GM23338 (cell line): ENCODE measurements at regions not wholly inside any gene's neighbourhood (a gene's known extent, or its start where the extent isn't known, plus 50 kb on each side); places are given as distances from the start of the nearest gene placed in this dataset.

Experiments used
- ATAC-seq: fragments of 200-7000 bp; cut with Tn5 transposase; 3 replicates; pipeline ENCODE4 v1.9.1; 2020
- DNase-seq: peaks from one replicate; pipeline ENCODE4 v3.0.0-alpha.2; 2015; ENCODE audit warnings: low spot score
- H2AFZ ChIP-seq: fragments of 200-600 bp; sonication (generic); 2 replicates; pipeline ENCODE4 v1.8.0; 2016; ENCODE audit warnings: antibody characterized with exemption, mild to moderate bottlenecking, moderate library complexity
- H3F3A ChIP-seq: fragments of 200-600 bp; sonication (generic); replicated peaks from 2 replicates; pipeline ENCODE4 v1.8.0; 2017; ENCODE audit warnings: antibody characterized with exemption, mixed run types, low read depth
- H3K27ac ChIP-seq: fragments of 200-600 bp; sonication (generic); 2 replicates; pipeline ENCODE4 v1.6.1; 2016; ENCODE audit warnings: low read depth
- H3K27me3 ChIP-seq: fragments of 200-600 bp; sonication (generic); 2 replicates; pipeline ENCODE4 v1.8.0; 2016; ENCODE audit warnings: mild to moderate bottlenecking, mixed run types, moderate library complexity; ENCODE audit not compliant: insufficient read depth
- H3K36me3 ChIP-seq: fragments of 200-600 bp; sonication (generic); 2 replicates; pipeline ENCODE4 v1.8.0; 2016; ENCODE audit warnings: mild to moderate bottlenecking; ENCODE audit not compliant: insufficient read depth
- H3K4me1 ChIP-seq: fragments of 200-600 bp; sonication (generic); 2 replicates; pipeline ENCODE4 v1.8.0; 2016; ENCODE audit warnings: mild to moderate bottlenecking, moderate library complexity; ENCODE audit not compliant: insufficient read depth
- H3K4me2 ChIP-seq: fragments of 200-600 bp; sonication (generic); 2 replicates; pipeline ENCODE4 v1.7.1; 2017; ENCODE audit warnings: mixed run types
- H3K4me3 ChIP-seq: fragments of 200-600 bp; sonication (generic); 2 replicates; pipeline ENCODE4 v1.6.1; 2016; ENCODE audit warnings: mixed run types
- H3K79me2 ChIP-seq: fragments of 200-600 bp; sonication (generic); replicated peaks from 2 replicates; pipeline ENCODE4 v1.8.0; 2017; ENCODE audit warnings: mild to moderate bottlenecking; ENCODE audit not compliant: insufficient read depth
- H3K9me2 ChIP-seq: fragments of 200-600 bp; sonication (generic); 2 replicates; pipeline ENCODE4 v1.8.0; 2017; ENCODE audit not compliant: insufficient read depth
- H4K20me1 ChIP-seq: fragments of 200-600 bp; sonication (generic); replicated peaks from 2 replicates; pipeline ENCODE4 v1.8.0; 2017; ENCODE audit warnings: mild to moderate bottlenecking; ENCODE audit not compliant: insufficient read depth
- H3K27ac Mint-ChIP-seq: 2 replicates; pipeline ENCODE4 v1.8.0; 2020; ENCODE audit warnings: inconsistent platforms, mild to moderate bottlenecking, moderate library complexity, mixed read lengths
- H3K27me3 Mint-ChIP-seq: 3 replicates; pipeline ENCODE4 v1.8.0; 2022; ENCODE audit warnings: low read depth, mild to moderate bottlenecking, moderate library complexity, mixed read lengths, inconsistent platforms; ENCODE audit not compliant: insufficient read depth, poor library complexity
- H3K36me3 Mint-ChIP-seq: 3 replicates; pipeline ENCODE4 v1.8.0; 2021; ENCODE audit warnings: low read depth, mild to moderate bottlenecking, inconsistent platforms, moderate library complexity, mixed read lengths
- H3K4me1 Mint-ChIP-seq: 3 replicates; pipeline ENCODE4 v1.8.0; 2020; ENCODE audit warnings: mild to moderate bottlenecking, inconsistent platforms, mixed read lengths
- H3K4me3 Mint-ChIP-seq: 3 replicates; pipeline ENCODE4 v1.8.0; 2021; ENCODE audit warnings: moderate library complexity, mild to moderate bottlenecking, inconsistent platforms, mixed read lengths
- H3K9me3 Mint-ChIP-seq: 3 replicates; pipeline ENCODE4 v1.8.0; 2020; ENCODE audit warnings: moderate library complexity, mild to moderate bottlenecking, inconsistent platforms, mixed read lengths
- CREB1 ChIP-seq: fragments of 250-450 bp; sonication (Bioruptor Pico); IDR thresholded peaks from 2 replicates; pipeline ENCODE4 v1.5.0; 2020; ENCODE audit warnings: low read depth, mild to moderate bottlenecking, moderate library complexity
- EZH2 ChIP-seq: fragments of 200-600 bp; sonication (generic); IDR thresholded peaks from one replicate; pipeline ENCODE4 v1.8.0; 2017; ENCODE audit warnings: antibody characterized with exemption, mild to moderate bottlenecking, low read depth; ENCODE audit not compliant: unreplicated experiment
- EZH2phosphoT487 ChIP-seq: fragments of 200-600 bp; sonication (generic); IDR thresholded peaks from one replicate; pipeline ENCODE4 v1.8.1; 2018; ENCODE audit warnings: antibody characterized with exemption; ENCODE audit not compliant: unreplicated experiment
- JUNB ChIP-seq: IDR thresholded peaks from one replicate; pipeline ENCODE4 v1.6.1; 2016; ENCODE audit warnings: antibody characterized with exemption; ENCODE audit not compliant: unreplicated experiment
- NANOG ChIP-seq: IDR thresholded peaks from 2 replicates; pipeline ENCODE4 v1.6.1; 2016; ENCODE audit warnings: antibody characterized with exemption, borderline replicate concordance
- POLR2AphosphoS5 ChIP-seq: IDR thresholded peaks from 2 replicates; pipeline ENCODE4 v1.6.1; 2016; ENCODE audit warnings: antibody characterized with exemption, low read depth
- STAT1 ChIP-seq: IDR thresholded peaks from one replicate; pipeline ENCODE4 v1.6.1; 2016; ENCODE audit warnings: antibody characterized with exemption; ENCODE audit not compliant: unreplicated experiment
- ZNF114 ChIP-seq: fragments of 250-450 bp; sonication (Bioruptor Pico); IDR thresholded peaks from 2 replicates; pipeline ENCODE4 v1.5.0; 2020; ENCODE audit warnings: mild to moderate bottlenecking, moderate library complexity
- ZNF331 ChIP-seq: fragments of 250-450 bp; sonication (Bioruptor Pico); IDR thresholded peaks from 2 replicates; pipeline ENCODE4 v1.5.0; 2020; ENCODE audit warnings: low read depth, mild to moderate bottlenecking, moderate library complexity
- TF ChIP-seq, protein P1 (sequence below): IDR thresholded peaks from one replicate; pipeline ENCODE4 v1.6.1; 2018; ENCODE audit warnings: antibody characterized with exemption; ENCODE audit not compliant: unreplicated experiment
- TF ChIP-seq, protein P2 (sequence below), 2 experiments: fragments of 200-600 bp in 1 of 2; sonication (generic) in 1 of 2; conservative IDR thresholded peaks; 2 replicates each; pipeline versions ENCODE4 v1.5.1 to v1.6.1; 2016 to 2017; ENCODE audit warnings: antibody characterized with exemption in 2 of 2, low read depth in 2 of 2, mild to moderate bottlenecking in 2 of 2, moderate library complexity in 1 of 2

DNA sequence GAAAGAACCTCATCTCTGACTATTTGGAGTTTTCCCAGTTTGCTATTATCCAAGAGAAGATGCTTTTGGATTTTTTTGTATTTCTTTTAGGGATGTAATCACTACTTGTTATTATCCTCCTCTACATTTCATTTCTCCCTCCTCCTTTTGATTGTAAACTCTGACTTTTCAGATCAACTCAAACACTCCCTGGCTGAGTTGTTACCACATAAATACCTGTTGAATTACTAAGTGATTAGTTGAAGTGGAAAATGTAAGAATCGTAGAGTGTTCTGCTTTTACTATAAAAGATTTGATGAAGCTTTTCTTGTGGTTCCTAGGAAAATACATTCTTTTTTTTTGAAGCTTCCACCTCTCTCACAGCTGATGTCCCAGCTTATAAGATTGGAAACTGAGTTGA, 164.1 kb upstream of the C1GALT1 start:
- H3K4me3 ChIP-seq = no peak overlapping the region
- no peaks in the 10 kb centered on the region for H4K20me1 ChIP-seq

DNA sequence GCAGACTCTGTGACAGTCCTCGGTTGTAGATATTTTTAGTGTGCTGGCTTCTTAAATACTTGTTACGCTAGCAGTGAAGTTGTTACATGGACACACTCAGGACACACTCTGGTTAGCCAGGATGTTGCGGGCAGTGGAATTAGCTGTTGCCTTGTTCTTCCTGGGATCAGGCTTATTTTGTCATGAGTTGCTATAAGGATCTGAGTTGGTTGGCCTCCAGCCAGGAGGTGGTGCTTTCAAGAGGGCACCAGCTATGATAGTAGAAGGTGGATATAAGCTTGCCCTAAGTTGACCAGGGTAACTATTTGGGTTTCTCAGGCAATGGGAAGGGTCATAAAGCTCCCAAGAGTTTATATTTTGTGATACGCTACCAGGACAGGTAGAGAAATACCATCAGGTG, 150.1 kb upstream of the C1GALT1 start:
- H3K9me2 ChIP-seq = peaks cover 4% of the 10 kb centered on the region; the same call in 1 of the 2 replicates

More for the DNA sequence above, 164.1 kb upstream of the C1GALT1 start:
- Histone ChIP-seq H3K36me3 (no peaks in the 10 kb centered on the region), H2AFZ (no peak overlapping the region), H3K79me2 (no peaks in the 10 kb centered on the region), H3F3A (no peaks in the 10 kb centered on the region), H3K4me2 (no peak overlapping the region), H3K27me3 (no peaks in the 10 kb centered on the region), H3K27ac (no peak overlapping the region), H3K4me1 (no peaks in the 10 kb centered on the region), H3K9me2 (no peaks in the 10 kb centered on the region; the same call in 1 of the 2 replicates)
- no peak for TF ChIP-seq NANOG
- no peak for TF ChIP-seq JUNB
- TF ChIP-seq CREB1 = no peak
- TF ChIP-seq ZNF331 (CRISPR knock-in tag) = no peak
- TF ChIP-seq, protein P1, sequence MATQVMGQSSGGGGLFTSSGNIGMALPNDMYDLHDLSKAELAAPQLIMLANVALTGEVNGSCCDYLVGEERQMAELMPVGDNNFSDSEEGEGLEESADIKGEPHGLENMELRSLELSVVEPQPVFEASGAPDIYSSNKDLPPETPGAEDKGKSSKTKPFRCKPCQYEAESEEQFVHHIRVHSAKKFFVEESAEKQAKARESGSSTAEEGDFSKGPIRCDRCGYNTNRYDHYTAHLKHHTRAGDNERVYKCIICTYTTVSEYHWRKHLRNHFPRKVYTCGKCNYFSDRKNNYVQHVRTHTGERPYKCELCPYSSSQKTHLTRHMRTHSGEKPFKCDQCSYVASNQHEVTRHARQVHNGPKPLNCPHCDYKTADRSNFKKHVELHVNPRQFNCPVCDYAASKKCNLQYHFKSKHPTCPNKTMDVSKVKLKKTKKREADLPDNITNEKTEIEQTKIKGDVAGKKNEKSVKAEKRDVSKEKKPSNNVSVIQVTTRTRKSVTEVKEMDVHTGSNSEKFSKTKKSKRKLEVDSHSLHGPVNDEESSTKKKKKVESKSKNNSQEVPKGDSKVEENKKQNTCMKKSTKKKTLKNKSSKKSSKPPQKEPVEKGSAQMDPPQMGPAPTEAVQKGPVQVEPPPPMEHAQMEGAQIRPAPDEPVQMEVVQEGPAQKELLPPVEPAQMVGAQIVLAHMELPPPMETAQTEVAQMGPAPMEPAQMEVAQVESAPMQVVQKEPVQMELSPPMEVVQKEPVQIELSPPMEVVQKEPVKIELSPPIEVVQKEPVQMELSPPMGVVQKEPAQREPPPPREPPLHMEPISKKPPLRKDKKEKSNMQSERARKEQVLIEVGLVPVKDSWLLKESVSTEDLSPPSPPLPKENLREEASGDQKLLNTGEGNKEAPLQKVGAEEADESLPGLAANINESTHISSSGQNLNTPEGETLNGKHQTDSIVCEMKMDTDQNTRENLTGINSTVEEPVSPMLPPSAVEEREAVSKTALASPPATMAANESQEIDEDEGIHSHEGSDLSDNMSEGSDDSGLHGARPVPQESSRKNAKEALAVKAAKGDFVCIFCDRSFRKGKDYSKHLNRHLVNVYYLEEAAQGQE = no peak
- TF ChIP-seq EZH2 = no peak
- no peak for TF ChIP-seq STAT1
- TF ChIP-seq EZH2phosphoT487 = no peak
- TF ChIP-seq POLR2AphosphoS5 = no peak
- TF ChIP-seq, protein P2, sequence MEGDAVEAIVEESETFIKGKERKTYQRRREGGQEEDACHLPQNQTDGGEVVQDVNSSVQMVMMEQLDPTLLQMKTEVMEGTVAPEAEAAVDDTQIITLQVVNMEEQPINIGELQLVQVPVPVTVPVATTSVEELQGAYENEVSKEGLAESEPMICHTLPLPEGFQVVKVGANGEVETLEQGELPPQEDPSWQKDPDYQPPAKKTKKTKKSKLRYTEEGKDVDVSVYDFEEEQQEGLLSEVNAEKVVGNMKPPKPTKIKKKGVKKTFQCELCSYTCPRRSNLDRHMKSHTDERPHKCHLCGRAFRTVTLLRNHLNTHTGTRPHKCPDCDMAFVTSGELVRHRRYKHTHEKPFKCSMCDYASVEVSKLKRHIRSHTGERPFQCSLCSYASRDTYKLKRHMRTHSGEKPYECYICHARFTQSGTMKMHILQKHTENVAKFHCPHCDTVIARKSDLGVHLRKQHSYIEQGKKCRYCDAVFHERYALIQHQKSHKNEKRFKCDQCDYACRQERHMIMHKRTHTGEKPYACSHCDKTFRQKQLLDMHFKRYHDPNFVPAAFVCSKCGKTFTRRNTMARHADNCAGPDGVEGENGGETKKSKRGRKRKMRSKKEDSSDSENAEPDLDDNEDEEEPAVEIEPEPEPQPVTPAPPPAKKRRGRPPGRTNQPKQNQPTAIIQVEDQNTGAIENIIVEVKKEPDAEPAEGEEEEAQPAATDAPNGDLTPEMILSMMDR (conservative IDR thresholded peaks at IDR 0.05; ENCODE audit: low read depth in 2 of 2) = no peak
- Mint-ChIP-seq H3K27me3 (no peaks in the 10 kb centered on the region), H3K4me1 (no peaks in the 10 kb centered on the region), H3K36me3 (no peaks in the 10 kb centered on the region), H3K27ac (no peak overlapping the region), H3K9me3 (no peaks in the 10 kb centered on the region; the same call in 2 of the 3 replicates), H3K4me3 (no peak overlapping the region)
- ATAC-seq = no peak
- DNase-seq = no peak

More for the DNA sequence above, 150.1 kb upstream of the C1GALT1 start:
- no peak for DNase-seq
- TF ChIP-seq NANOG (no peak), EZH2phosphoT487 (no peak), JUNB (no peak), EZH2 (no peak), ZNF114 (CRISPR knock-in tag) (no peak)
- H3K36me3 Mint-ChIP-seq = no peaks in the 10 kb centered on the region
- no peak for ATAC-seq
- H3K27ac Mint-ChIP-seq = no peak overlapping the region
- H3K4me1 ChIP-seq = no peaks in the 10 kb centered on the region
- H3K27me3 Mint-ChIP-seq = no peaks in the 10 kb centered on the region
- no peaks in the 10 kb centered on the region for H3K36me3 ChIP-seq
- no peak overlapping the region for H3K4me3 Mint-ChIP-seq
- H3K4me2 ChIP-seq = no peak overlapping the region
- no peak overlapping the region for H2AFZ ChIP-seq
- no peaks in the 10 kb centered on the region for H3K79me2 ChIP-seq
- no peaks in the 10 kb centered on the region for H4K20me1 ChIP-seq
- no peaks in the 10 kb centered on the region; the same call in 1 of the 3 replicates for H3K9me3 Mint-ChIP-seq
- no peaks in the 10 kb centered on the region for H3F3A ChIP-seq
- no peak overlapping the region for H3K4me3 ChIP-seq
- H3K27me3 ChIP-seq = no peaks in the 10 kb centered on the region
- H3K27ac ChIP-seq = no peak overlapping the region
- H3K4me1 Mint-ChIP-seq = peaks cover 5% of the 10 kb centered on the region; the same call in 2 of the 3 replicates
